Suprapubic skin (tissue), 3 donors: ENCODE measurements at regions not wholly inside any gene's neighbourhood (a gene's known extent, or its start where the extent isn't known, plus 50 kb on each side); places are given as distances from the start of the nearest gene placed in this dataset.

Experiments
- CTCF ChIP-seq, 2 donors: fragments of 200-600 bp in 1 of 2; fragments of 450-650 bp in 1 of 2; sonication (generic) in 1 of 2; IDR thresholded peaks; one replicate each; pipeline ENCODE4 v1.5.1; 2016 to 2019; ENCODE audit warnings: antibody characterized with exemption in 2 of 2, mild to moderate bottlenecking in 1 of 2, moderate library complexity in 1 of 2
- EP300 ChIP-seq: sonication (generic); formaldehyde crosslinking; IDR thresholded peaks from one replicate; pipeline ENCODE4 v1.6.1; 2017; ENCODE audit warnings: antibody characterized with exemption
- POLR2A ChIP-seq, 2 donors: fragments of 450-650 bp; IDR thresholded peaks; one replicate each; pipeline ENCODE4 v1.6.1; 2017; ENCODE audit warnings: antibody characterized with exemption in 2 of 2, mild to moderate bottlenecking in 2 of 2, moderate library complexity in 2 of 2

DNA sequence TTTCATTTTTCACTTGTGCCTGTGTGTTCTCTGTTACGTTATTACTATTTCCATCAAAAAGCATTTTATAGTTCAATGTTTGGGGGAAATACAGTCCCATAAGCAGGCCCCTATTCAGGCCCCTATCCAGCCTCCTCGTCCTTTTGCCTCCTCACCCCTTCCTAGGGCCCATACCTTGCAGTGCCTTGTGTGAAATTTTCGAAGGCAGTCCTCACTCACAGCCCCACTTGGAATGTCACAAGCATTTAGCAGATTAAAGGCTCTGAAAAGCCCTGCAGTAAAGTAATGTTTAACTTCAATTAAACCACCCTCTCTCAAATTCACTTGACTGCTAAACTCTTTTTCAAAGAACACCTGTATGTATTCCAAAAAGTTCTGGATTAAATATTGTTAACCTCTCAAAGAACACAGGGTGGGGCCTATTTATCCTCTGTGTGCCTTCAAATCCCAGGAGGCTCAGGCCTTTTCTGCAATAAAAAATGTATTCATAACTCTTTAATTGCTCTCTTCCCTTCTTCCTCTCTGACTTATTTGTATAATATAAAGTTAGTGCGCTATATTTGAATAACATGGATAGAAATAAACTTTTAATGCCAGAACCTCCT is 202.5 kb downstream of the FOXA2 start:
- TF ChIP-seq CTCF (IDR thresholded peaks at IDR 0.05) = no peak
- TF ChIP-seq EP300 = no peak
- TF ChIP-seq POLR2A (IDR thresholded peaks at IDR 0.05) = no peak
